ENCODE measurements at regions not wholly inside any gene's neighbourhood (a gene's known extent, or its start where the extent isn't known, plus 50 kb on each side); places are given as distances from the start of the nearest gene placed in this dataset.

GRCh38 chr9:26234865-26235264 lies 556.6 kb upstream of the TUSC1 start:
- Histone ChIP-seq H3K4me3 (ENCODE audit: low read depth, low read length) (no peak overlapping the region), H3K36me3 (ENCODE audit: control insufficient read depth, insufficient read depth, low read length) (no peaks in the 10 kb centered on the region), H3K27me3 (ENCODE audit: control insufficient read depth, insufficient read depth, low read length) (no peaks in the 10 kb centered on the region)
- no peak for DNase-seq (ENCODE audit: low read depth)
- no peak for TF ChIP-seq CTCF (IDR thresholded peaks at IDR 0.05; ENCODE audit: insufficient read depth, low read length, poor library complexity, severe bottlenecking)

- TF ChIP-seq CTCF (IDR thresholded peaks at IDR 0.05; ENCODE audit: insufficient read depth, low read length, poor library complexity, severe bottlenecking): no peak
- H3K4me3 ChIP-seq (ENCODE audit: low read depth, low read length): no peak overlapping the region
- H3K36me3 ChIP-seq (ENCODE audit: control insufficient read depth, insufficient read depth, low read length): no peaks in the 10 kb centered on the region
- no peaks in the 10 kb centered on the region for H3K27me3 ChIP-seq (ENCODE audit: control insufficient read depth, insufficient read depth, low read length)
- DNase-seq (ENCODE audit: low read depth): no peak
These were observed 553.1 kb upstream of the TUSC1 start for GRCh38 chr9:26231391-26231790.

- no peaks in the 10 kb centered on the region for H3K36me3 ChIP-seq (ENCODE audit: control insufficient read depth, insufficient read depth, low read length)
- no peak for DNase-seq (ENCODE audit: low read depth)
- no peaks in the 10 kb centered on the region for H3K27me3 ChIP-seq (ENCODE audit: control insufficient read depth, insufficient read depth, low read length)
- no peak overlapping the region for H3K4me3 ChIP-seq (ENCODE audit: low read depth, low read length)
- TF ChIP-seq CTCF (IDR thresholded peaks at IDR 0.05; ENCODE audit: insufficient read depth, low read length, poor library complexity, severe bottlenecking): no peak
These were observed 551.2 kb upstream of the TUSC1 start for GRCh38 chr9:26229324-26230054.

GRCh38 chr9:26228273-26228672 lies 550.0 kb upstream of the TUSC1 start:
- DNase-seq (ENCODE audit: low read depth): no peak
- Histone ChIP-seq H3K4me3 (ENCODE audit: low read depth, low read length) (no peak overlapping the region), H3K36me3 (ENCODE audit: control insufficient read depth, insufficient read depth, low read length) (no peaks in the 10 kb centered on the region), H3K27me3 (ENCODE audit: control insufficient read depth, insufficient read depth, low read length) (no peaks in the 10 kb centered on the region)
- TF ChIP-seq CTCF (IDR thresholded peaks at IDR 0.05; ENCODE audit: insufficient read depth, low read length, poor library complexity, severe bottlenecking): no peak

GRCh38 chr9:26221290-26221689 lies 543.0 kb upstream of the TUSC1 start:
- no peak for DNase-seq (ENCODE audit: low read depth)
- no peak for TF ChIP-seq CTCF (IDR thresholded peaks at IDR 0.05; ENCODE audit: insufficient read depth, low read length, poor library complexity, severe bottlenecking)
- Histone ChIP-seq H3K36me3 (ENCODE audit: control insufficient read depth, insufficient read depth, low read length) (no peaks in the 10 kb centered on the region), H3K27me3 (ENCODE audit: control insufficient read depth, insufficient read depth, low read length) (no peaks in the 10 kb centered on the region), H3K4me3 (ENCODE audit: low read depth, low read length) (no peak overlapping the region)

GRCh38 chr9:26220367-26220766 lies 542.1 kb upstream of the TUSC1 start:
- Histone ChIP-seq H3K4me3 (ENCODE audit: low read depth, low read length) (no peak overlapping the region), H3K27me3 (ENCODE audit: control insufficient read depth, insufficient read depth, low read length) (no peaks in the 10 kb centered on the region), H3K36me3 (ENCODE audit: control insufficient read depth, insufficient read depth, low read length) (no peaks in the 10 kb centered on the region)
- no peak for TF ChIP-seq CTCF (IDR thresholded peaks at IDR 0.05; ENCODE audit: insufficient read depth, low read length, poor library complexity, severe bottlenecking)
- DNase-seq (ENCODE audit: low read depth): no peak

Data from kidney epithelial cell (primary cell).